ENCODE measurements at regions not wholly inside any gene's neighbourhood (a gene's known extent, or its start where the extent isn't known, plus 50 kb on each side); places are given as distances from the start of the nearest gene placed in this dataset.

- H4K20me1 ChIP-seq (ENCODE audit: insufficient read depth, poor library complexity, severe bottlenecking), result no peaks in the 10 kb centered on the region
- H3K9me2 ChIP-seq (replicated peaks; ENCODE audit: insufficient read depth), result no peaks in the 10 kb centered on the region
- no peak overlapping the region for H3K27ac ChIP-seq
- H3K36me3 ChIP-seq (replicated peaks; ENCODE audit: insufficient read depth, low read depth), result no peaks in the 10 kb centered on the region
- WGBS (ENCODE audit: low lambda C conversion rate, missing lambda C conversion rate), result 79% methylated on average over 2 of the region's 2 CpGs
- H3K4me1 ChIP-seq (ENCODE audit: insufficient read depth), result no peaks in the 10 kb centered on the region
- H3K27me3 ChIP-seq, result no peaks in the 10 kb centered on the region
- no peaks in the 10 kb centered on the region for H3K79me2 ChIP-seq
- H2AFZ ChIP-seq, result no peak overlapping the region
- H3K9me3 ChIP-seq (ENCODE audit: low read depth), result no peaks in the 10 kb centered on the region
- DNase-seq (ENCODE audit: low spot score), result no peak
- H3K4me3 ChIP-seq, result no peak overlapping the region
- no peak overlapping the region for H3K4me2 ChIP-seq
- TF ChIP-seq EZH2 (IDR thresholded peaks at IDR 0.05; ENCODE audit: borderline replicate concordance) (no peak), CTCF (IDR thresholded peaks at IDR 0.05; ENCODE audit: poor library complexity) (no peak), EZH2phosphoT487 (IDR thresholded peaks at IDR 0.05; ENCODE audit: low read depth, severe bottlenecking, unreplicated experiment) (no peak)
These were observed 166.1 kb upstream of the RPL34 start for GRCh38 chr4:108454227-108454626.

- H2AFZ ChIP-seq, result no peak overlapping the region
- TF ChIP-seq EZH2 (IDR thresholded peaks at IDR 0.05; ENCODE audit: borderline replicate concordance) (no peak), CTCF (IDR thresholded peaks at IDR 0.05; ENCODE audit: poor library complexity) (no peak), EZH2phosphoT487 (IDR thresholded peaks at IDR 0.05; ENCODE audit: low read depth, severe bottlenecking, unreplicated experiment) (no peak)
- H3K4me2 ChIP-seq, result no peak overlapping the region
- no peaks in the 10 kb centered on the region for H3K79me2 ChIP-seq
- H3K4me1 ChIP-seq (ENCODE audit: insufficient read depth), result no peaks in the 10 kb centered on the region
- no peak for DNase-seq (ENCODE audit: low spot score)
- H3K9me2 ChIP-seq (replicated peaks; ENCODE audit: insufficient read depth), result no peaks in the 10 kb centered on the region
- no peaks in the 10 kb centered on the region for H3K36me3 ChIP-seq (replicated peaks; ENCODE audit: insufficient read depth, low read depth)
- H3K4me3 ChIP-seq, result no peak overlapping the region
- no peaks in the 10 kb centered on the region for H3K27me3 ChIP-seq
- no peaks in the 10 kb centered on the region for H4K20me1 ChIP-seq (ENCODE audit: insufficient read depth, poor library complexity, severe bottlenecking)
- no peak overlapping the region for H3K27ac ChIP-seq
- 51% methylated on average over 4 of the region's 4 CpGs for WGBS (ENCODE audit: low lambda C conversion rate, missing lambda C conversion rate)
- no peaks in the 10 kb centered on the region for H3K9me3 ChIP-seq (ENCODE audit: low read depth)
These were observed 167.0 kb upstream of the RPL34 start for GRCh38 chr4:108453366-108453765.

- 89% methylated on average over 5 of the region's 5 CpGs for WGBS (ENCODE audit: low lambda C conversion rate, missing lambda C conversion rate)
- no peak overlapping the region for H2AFZ ChIP-seq
- no peak for DNase-seq (ENCODE audit: low spot score)
- H3K9me3 ChIP-seq (ENCODE audit: low read depth), result no peaks in the 10 kb centered on the region
- TF ChIP-seq EZH2phosphoT487 (IDR thresholded peaks at IDR 0.05; ENCODE audit: low read depth, severe bottlenecking, unreplicated experiment), result no peak
- no peak for TF ChIP-seq EZH2 (IDR thresholded peaks at IDR 0.05; ENCODE audit: borderline replicate concordance)
- TF ChIP-seq CTCF (IDR thresholded peaks at IDR 0.05; ENCODE audit: poor library complexity), result no peak
- no peaks in the 10 kb centered on the region for H3K36me3 ChIP-seq (replicated peaks; ENCODE audit: insufficient read depth, low read depth)
- peaks cover 4% of the 10 kb centered on the region for H3K4me1 ChIP-seq (ENCODE audit: insufficient read depth)
- H4K20me1 ChIP-seq (ENCODE audit: insufficient read depth, poor library complexity, severe bottlenecking), result no peaks in the 10 kb centered on the region
- H3K9me2 ChIP-seq (replicated peaks; ENCODE audit: insufficient read depth), result no peaks in the 10 kb centered on the region
- no peak overlapping the region for H3K4me3 ChIP-seq
- H3K79me2 ChIP-seq, result no peaks in the 10 kb centered on the region
- no peaks in the 10 kb centered on the region for H3K27me3 ChIP-seq
- H3K4me2 ChIP-seq, result no peak overlapping the region
- H3K27ac ChIP-seq, result no peak overlapping the region
These were observed 170.0 kb upstream of the RPL34 start for GRCh38 chr4:108450236-108450898.
